Colon (tissue), 2 donors: ENCODE measurements at regions not wholly inside any gene's neighbourhood (a gene's known extent, or its start where the extent isn't known, plus 50 kb on each side); places are given as distances from the start of the nearest gene placed in this dataset.

ENCODE experiments used
- FAIRE-seq: peaks from 2 replicates; lab custom pipeline; 2012; peaks lifted over from hg19 to GRCh38; lab: Jason Lieb, UNC
- donor health status: control.
- donor health status: control.

DNA sequence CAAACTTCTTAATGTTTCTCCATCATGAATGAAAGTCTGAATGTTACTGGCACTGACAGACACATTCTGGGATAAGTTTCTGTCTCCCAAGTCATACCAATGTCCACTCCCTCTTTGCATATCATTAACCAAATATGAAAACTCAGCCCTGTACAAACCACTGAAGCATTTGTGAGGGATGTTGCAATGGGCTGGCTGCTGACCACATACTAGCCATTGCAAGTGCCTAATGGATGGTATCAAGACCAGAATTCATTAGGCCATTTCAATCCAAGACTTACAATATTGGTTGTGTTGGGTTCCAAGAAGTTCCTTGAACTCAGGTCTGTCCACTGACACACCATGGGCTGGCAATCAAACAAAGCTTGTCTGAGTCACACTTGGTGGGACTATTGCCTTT is 73.8 kb downstream of the CBLN2 start:
- no peak for FAIRE-seq

DNA sequence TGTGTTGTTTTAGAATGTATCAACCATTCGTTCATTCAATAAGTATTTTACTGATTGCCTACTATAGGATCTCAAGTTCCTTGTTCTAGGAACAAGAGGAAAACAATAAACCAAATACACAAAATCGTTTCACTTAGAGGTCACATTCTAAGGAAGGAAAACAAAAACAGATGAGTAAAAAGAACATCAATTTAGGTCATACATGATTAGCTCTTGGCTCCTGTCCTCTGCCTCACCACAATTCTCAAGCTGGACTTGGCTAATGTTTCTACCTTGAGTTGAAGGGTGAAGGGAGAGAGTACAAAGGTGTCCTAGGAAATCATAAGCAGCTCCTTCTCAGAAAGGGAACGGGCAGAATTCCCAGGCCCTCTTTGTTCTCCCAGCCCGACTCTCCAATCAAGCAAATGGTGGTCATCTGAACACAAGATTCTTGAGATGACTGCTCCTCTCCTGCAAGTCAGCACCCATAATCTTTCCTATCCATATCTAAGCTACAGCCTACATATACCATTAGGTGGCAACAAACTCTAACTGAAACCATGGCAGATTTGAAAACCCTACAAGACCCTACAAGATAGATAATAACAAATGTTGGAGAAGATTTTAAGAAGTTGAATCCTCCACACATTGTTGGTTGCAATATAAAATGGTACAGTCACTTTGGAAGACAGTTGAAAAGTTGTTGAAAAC is 76.0 kb downstream of the CBLN2 start:
- no peak for FAIRE-seq

- no peak for FAIRE-seq
Measured at GRCh38 chr18:72460210-72460680, 83.9 kb downstream of the CBLN2 start.

- FAIRE-seq, result no peak
Measured at GRCh38 chr18:72458271-72458670, 85.9 kb downstream of the CBLN2 start.

DNA sequence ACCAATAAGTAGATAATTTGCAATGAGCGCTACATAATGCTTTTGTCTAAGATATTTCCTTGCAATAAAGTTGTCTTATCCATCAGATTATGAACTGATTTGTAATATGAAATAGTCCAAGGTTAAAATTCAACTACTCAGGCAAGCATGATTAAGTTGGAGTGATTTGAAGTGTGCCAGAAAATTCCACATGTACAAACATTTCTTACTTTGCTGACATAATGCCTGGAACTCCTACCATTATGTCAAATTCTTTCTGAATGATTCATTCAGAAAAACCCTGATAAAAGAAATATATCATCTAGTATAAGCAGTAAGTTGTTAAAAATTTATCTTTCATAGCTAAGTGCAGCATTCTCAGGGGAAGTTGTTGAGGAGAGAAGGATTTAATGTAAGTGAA is 87.3 kb downstream of the CBLN2 start:
- no peak for FAIRE-seq

GRCh38 chr18:72452328-72452727 is 91.8 kb downstream of the CBLN2 start:
- no peak for FAIRE-seq

GRCh38 chr18:72444798-72445155 is 99.4 kb downstream of the CBLN2 start:
- FAIRE-seq, result no peak

DNA sequence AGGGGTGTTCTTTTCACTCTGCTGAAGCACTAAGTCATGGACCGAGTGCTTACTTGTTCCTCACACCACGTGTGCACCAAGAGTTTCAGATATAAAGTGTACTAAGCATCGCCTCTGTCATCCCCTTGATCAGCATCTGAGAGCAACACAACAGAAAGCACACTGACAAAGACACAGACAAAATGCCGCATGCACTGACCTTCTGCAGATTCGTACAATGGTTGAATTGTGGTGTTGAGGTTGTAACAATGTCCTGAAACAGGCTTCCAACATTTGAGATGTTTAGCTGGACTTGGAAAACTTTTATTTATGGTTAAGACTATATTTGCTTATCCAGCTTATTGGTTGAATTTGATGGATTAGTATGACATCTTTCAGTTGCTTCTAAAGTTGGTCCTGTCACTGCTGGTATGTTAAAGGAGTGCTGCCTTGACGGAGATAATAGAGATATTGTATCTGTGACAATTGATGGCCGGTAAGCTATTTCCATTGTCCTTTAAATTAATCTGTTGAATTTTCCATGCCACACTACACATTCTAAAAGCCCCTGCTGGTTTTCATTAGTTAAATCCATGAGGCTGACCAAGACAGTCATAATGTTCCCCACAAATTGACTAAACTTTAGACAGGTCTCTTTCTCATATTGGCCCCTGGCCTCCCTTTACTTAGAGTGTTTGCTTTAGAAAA is 99.9 kb downstream of the CBLN2 start:
- no peak for FAIRE-seq

DNA sequence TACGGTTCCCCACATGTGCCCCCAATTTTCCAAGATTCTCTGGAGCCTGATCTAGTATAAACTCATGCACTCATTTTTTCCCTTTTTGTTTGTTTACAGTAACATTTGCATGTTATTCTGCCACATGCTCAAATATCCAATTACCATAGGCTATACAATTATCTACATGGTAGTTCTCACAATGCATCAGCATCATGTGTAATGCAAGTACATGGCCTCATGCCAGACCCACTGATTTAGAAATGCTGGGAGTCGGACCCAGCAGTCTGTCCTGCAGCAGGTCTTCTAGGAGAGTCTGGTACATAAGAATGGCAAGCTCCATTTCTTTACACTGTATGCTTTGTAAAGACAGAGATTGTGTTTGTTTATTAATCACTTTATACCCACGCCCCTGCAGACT is 107.7 kb downstream of the CBLN2 start:
- no peak for FAIRE-seq

DNA sequence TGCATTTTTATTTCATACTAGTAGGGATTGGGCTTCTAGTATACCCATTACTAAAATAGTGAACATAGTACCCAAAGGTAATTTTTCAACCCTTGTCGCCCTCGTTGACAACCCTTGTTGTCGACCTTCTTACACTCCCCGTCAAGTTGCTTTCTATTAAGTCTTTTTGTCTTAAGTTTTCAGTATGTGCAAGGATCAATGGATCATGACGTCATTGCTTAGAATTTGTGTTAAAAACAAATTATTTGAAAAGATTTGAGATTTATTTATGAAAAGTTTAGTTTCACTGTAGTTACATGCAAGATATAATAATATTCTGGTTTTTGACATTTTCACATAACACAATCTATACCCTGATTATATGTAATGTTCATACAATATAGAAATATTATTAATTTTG is 110.4 kb downstream of the CBLN2 start:
- no peak for FAIRE-seq

DNA sequence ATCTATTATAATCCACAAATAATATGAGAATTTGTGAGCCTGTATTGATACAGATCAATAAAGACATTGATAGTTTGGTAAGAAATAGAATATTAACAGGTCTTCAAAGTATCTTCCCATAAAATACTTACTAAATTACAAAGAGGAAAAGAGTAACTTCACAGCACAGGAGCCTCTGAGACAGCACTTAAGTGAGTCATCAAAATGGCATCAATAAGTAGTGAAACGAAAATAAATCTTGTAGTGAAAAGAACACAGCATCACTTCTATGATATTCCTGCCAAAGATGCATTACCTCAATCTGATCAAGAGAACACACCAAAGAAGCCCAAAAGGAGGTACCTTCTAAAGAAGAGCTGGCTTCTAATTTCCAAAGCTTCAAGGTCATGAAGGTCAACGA is 116.4 kb downstream of the CBLN2 start:
- FAIRE-seq, result no peak

GRCh38 chr18:72419914-72420313 is 124.2 kb downstream of the CBLN2 start:
- FAIRE-seq, result no peak

DNA sequence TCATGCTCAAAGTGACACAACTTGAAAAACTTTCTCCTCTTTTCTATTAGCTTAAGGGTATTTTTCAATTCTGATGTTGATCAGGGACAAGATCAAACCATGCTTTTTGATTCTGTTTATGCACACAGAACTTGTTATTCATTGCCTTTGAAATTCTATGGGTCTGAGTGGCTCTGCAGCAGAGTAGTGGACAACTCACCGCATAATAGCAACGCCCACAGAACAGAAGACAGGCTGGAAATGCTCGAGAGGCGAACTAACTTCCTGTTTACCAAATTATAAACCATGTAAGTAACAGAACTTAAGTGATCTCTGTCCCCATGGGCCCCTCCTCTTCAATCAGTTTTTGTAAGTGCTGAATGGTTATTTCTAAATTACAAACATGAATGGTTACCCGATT is 131.2 kb downstream of the CBLN2 start:
- FAIRE-seq, result no peak

GRCh38 chr18:72411261-72411660 is 132.9 kb downstream of the CBLN2 start:
- FAIRE-seq, result no peak

- FAIRE-seq, result no peak
Measured at GRCh38 chr18:72410399-72410798, 133.7 kb downstream of the CBLN2 start.

DNA sequence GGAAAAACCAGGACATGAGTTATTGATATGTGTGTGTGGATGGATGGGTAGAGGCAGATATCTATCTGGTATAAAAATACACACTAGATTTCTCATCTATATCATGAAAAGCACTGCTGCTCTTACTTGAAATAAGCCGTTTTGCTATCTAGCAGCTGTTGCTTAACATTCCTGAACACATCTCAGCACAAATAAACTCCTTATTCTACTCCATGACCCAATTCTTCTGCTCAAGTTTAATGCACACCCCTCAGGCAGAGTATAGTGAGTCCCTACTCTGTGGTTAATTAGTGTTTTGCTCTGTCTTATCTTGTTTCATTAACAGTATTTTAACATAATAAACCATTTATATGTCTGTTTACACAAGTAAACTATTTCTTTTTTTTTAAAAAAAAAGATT is 134.2 kb downstream of the CBLN2 start:
- no peak for FAIRE-seq

GRCh38 chr18:72407048-72407447 is 137.1 kb downstream of the CBLN2 start:
- no peak for FAIRE-seq

DNA sequence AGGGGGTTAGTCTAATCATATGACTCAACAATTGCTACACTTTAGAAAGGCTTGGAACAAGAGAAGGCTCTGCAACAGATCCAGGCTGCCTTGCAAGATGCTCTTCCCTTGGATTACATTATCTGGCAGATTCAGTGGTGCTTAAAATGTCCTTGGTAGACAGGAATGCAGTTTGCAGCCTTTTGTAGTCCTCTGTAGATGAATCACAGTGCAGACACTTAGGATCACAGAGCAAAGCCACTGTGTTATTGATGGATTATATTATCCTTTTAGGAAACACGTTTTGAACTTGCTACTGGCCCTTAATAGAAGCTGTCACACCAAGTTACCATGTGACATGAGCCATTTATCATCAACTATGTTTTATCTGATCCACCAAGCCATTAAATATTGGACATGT is 152.2 kb downstream of the CBLN2 start:
- FAIRE-seq, result no peak

- FAIRE-seq, result no peak
Measured at GRCh38 chr18:72391427-72391826, 152.7 kb downstream of the CBLN2 start.

GRCh38 chr18:72378016-72378415 is 166.1 kb downstream of the CBLN2 start:
- no peak for FAIRE-seq

DNA sequence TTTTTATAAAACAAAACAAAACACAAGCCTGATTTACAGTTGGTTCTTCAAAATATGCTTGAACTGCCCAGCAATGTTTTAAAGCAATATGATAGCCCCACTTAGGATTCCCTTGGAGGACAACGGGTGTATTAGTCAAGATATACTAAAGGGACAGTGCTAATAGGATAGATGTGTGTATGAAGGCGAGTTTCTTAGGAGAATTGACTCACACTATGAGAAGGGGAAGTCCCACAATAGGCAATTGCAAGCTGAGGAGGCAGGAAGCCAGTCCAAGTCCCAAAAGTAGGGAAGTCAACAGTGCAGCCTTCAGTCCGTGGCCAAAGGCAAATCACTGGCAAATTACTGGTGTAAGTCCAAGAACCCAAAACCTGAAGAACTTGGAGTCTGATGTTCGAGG is 167.9 kb downstream of the CBLN2 start:
- FAIRE-seq, result no peak

- FAIRE-seq, result no peak
Measured at GRCh38 chr18:72375618-72376017, 168.5 kb downstream of the CBLN2 start.

DNA sequence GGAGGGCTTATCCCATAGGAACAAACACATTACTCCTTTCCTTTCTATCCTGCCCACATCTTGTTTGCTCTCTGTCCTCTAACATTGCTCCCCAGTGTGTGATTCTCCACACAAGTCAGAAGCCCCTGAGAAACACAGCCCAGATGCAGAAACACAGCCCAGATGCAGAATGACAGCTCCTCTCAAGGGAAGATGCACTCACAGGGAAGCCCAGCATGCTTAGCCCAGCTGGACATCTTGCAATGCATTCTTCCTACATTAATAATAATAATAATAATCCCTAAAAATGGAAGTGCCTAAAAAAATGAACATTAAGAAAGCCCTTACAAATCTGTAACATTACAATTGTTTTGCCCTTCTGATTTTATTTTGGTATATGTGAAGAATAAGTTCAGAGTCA is 172.1 kb downstream of the CBLN2 start:
- FAIRE-seq, result no peak

DNA sequence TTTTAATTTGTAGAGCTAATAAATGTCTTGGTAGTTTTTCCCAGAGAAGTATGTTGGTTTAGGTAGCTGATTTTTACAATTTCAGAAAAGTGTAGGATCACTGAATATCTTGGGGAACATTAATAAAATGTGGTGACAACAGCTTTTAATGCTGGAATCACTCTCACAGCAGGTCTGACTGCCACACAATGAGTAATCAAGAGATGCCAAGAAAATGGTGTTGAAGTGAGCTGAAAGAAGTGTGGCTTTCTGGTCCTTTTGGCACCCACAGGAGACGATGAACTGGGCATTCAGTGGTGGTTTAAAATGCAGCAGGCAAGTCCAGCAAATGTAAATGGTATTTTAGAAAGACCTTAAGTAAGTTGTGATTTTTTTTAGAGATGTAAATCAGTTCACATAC is 175.8 kb downstream of the CBLN2 start:
- FAIRE-seq, result no peak
